WTC11 (cell line): ENCODE measurements at regions not wholly inside any gene's neighbourhood (a gene's known extent, or its start where the extent isn't known, plus 50 kb on each side); places are given as distances from the start of the nearest gene placed in this dataset.

ENCODE experiments used
- ATAC-seq: fragments of 200-7000 bp; cut with Tn5 transposase; 2 replicates; pipeline ENCODE4 v1.10.0; 2021; ENCODE audit warnings: mild to moderate bottlenecking, moderate library complexity
- CTCF ChIA-PET: fragments of 300-600 bp; sonication (Branson Sonifier 250); formaldehyde crosslinking; loops from one replicate; lab custom pipeline; 2021; ENCODE audit warnings: antibody characterized with exemption; lab: Charles Lee
- POLR2A ChIA-PET: fragments of 350-600 bp; sonication (Branson Sonifier 250); formaldehyde crosslinking; loops from one replicate; lab custom pipeline; 2021; ENCODE audit warnings: antibody characterized with exemption; lab: Charles Lee
- DNase-seq: peaks from one replicate; pipeline ENCODE4 v3.0.0; 2021; ENCODE audit warnings: low spot score
- H3K27ac Mint-ChIP-seq: 2 replicates; pipeline ENCODE4 v1.8.0; 2021; ENCODE audit warnings: mixed read lengths
- H3K27me3 Mint-ChIP-seq: 2 replicates; pipeline ENCODE4 v1.8.0; 2021; ENCODE audit warnings: low read depth, mild to moderate bottlenecking, moderate library complexity, mixed read lengths
- H3K36me3 Mint-ChIP-seq: 2 replicates; pipeline ENCODE4 v1.8.0; 2021; ENCODE audit warnings: mixed read lengths
- H3K4me1 Mint-ChIP-seq: 2 replicates; pipeline ENCODE4 v1.8.0; 2022; ENCODE audit warnings: mixed read lengths
- H3K4me3 Mint-ChIP-seq: 2 replicates; pipeline ENCODE4 v1.8.0; 2021; ENCODE audit warnings: mild to moderate bottlenecking, moderate library complexity, mixed read lengths
- H3K9me3 Mint-ChIP-seq: 2 replicates; pipeline ENCODE4 v1.8.0; 2021; ENCODE audit warnings: mixed read lengths
- MYBL2 ChIP-seq: sonication (generic); formaldehyde crosslinking; IDR thresholded peaks from 2 replicates; pipeline ENCODE4 v1.8.1; 2023; ENCODE audit warnings: mild to moderate bottlenecking, moderate library complexity, missing genetic modification reagents
- NR3C1 ChIP-seq: sonication (generic); formaldehyde crosslinking; conservative IDR thresholded peaks from 2 replicates; pipeline ENCODE4 v1.8.1; 2023; ENCODE audit warnings: low read depth, mild to moderate bottlenecking, missing genetic modification reagents
- PRRX2 ChIP-seq: fragments of 250-450 bp; sonication (Bioruptor Pico); IDR thresholded peaks from 2 replicates; pipeline ENCODE4 v1.8.0; 2021; ENCODE audit warnings: mild to moderate bottlenecking
- SMAD4 ChIP-seq: sonication (generic); formaldehyde crosslinking; IDR thresholded peaks from 2 replicates; pipeline ENCODE4 v1.8.0; 2022; ENCODE audit warnings: mild to moderate bottlenecking, missing genetic modification reagents
- TEAD1 ChIP-seq: sonication (generic); formaldehyde crosslinking; IDR thresholded peaks from 2 replicates; pipeline ENCODE4 v1.8.0; 2022; ENCODE audit warnings: mild to moderate bottlenecking, missing genetic modification reagents
- TP53 ChIP-seq: sonication (generic); formaldehyde crosslinking; IDR thresholded peaks from 2 replicates; pipeline ENCODE4 v1.8.1; 2023; ENCODE audit warnings: mild to moderate bottlenecking, missing genetic modification reagents
- ZNF232 ChIP-seq: sonication (generic); formaldehyde crosslinking; IDR thresholded peaks from 2 replicates; pipeline ENCODE4 v1.8.0; 2022; ENCODE audit warnings: mild to moderate bottlenecking, missing genetic modification reagents
- ZNF317 ChIP-seq: sonication (generic); formaldehyde crosslinking; IDR thresholded peaks from 2 replicates; pipeline ENCODE4 v1.8.1; 2023; ENCODE audit warnings: low read depth, mild to moderate bottlenecking, moderate library complexity, missing genetic modification reagents, borderline replicate concordance
- ZNF416 ChIP-seq: fragments of 250-450 bp; sonication (Bioruptor Pico); IDR thresholded peaks from 2 replicates; pipeline ENCODE4 v1.9.0; 2021; ENCODE audit warnings: mild to moderate bottlenecking, inconsistent platforms
- TF ChIP-seq, protein P1 (sequence below): sonication (generic); formaldehyde crosslinking; IDR thresholded peaks from 2 replicates; pipeline ENCODE4 v1.8.0; 2023; ENCODE audit warnings: missing genetic modification reagents
- TF ChIP-seq, protein P2 (sequence below): sonication (generic); formaldehyde crosslinking; IDR thresholded peaks from 2 replicates; pipeline ENCODE4 v1.8.0; 2022; ENCODE audit warnings: mild to moderate bottlenecking, missing genetic modification reagents
- TF ChIP-seq, protein P3 (sequence below): sonication (generic); formaldehyde crosslinking; conservative IDR thresholded peaks from 2 replicates; pipeline ENCODE4 v1.8.1; 2023; ENCODE audit warnings: mild to moderate bottlenecking, low read depth, missing genetic modification reagents, moderate library complexity
- TF ChIP-seq, protein P4 (sequence below): fragments of 200-600 bp; IDR thresholded peaks from 2 replicates; pipeline ENCODE4 v1.8.0; 2022; ENCODE audit warnings: antibody characterized with exemption
- TF ChIP-seq, protein P5 (sequence below): sonication (generic); formaldehyde crosslinking; IDR thresholded peaks from 2 replicates; pipeline ENCODE4 v1.8.1; 2023; ENCODE audit warnings: mild to moderate bottlenecking, missing genetic modification reagents
- TF ChIP-seq, protein P6 (sequence below): fragments of 250-450 bp; sonication (Bioruptor Pico); IDR thresholded peaks from 2 replicates; pipeline ENCODE4 v1.9.0; 2021; ENCODE audit warnings: moderate library complexity, mild to moderate bottlenecking, inconsistent platforms, borderline replicate concordance
- TF ChIP-seq, protein P7 (sequence below): sonication (generic); formaldehyde crosslinking; IDR thresholded peaks from 2 replicates; pipeline ENCODE4 v1.8.1; 2023; ENCODE audit warnings: mild to moderate bottlenecking, missing genetic modification reagents, moderate library complexity
- TF ChIP-seq, protein P8 (sequence below): sonication (generic); formaldehyde crosslinking; conservative IDR thresholded peaks from 2 replicates; pipeline ENCODE4 v1.8.1; 2022; ENCODE audit warnings: mild to moderate bottlenecking, missing genetic modification reagents
- TF ChIP-seq, protein P9 (sequence below): fragments of 250-450 bp; sonication (Bioruptor Pico); conservative IDR thresholded peaks from 2 replicates; pipeline ENCODE4 v1.9.0; 2021; ENCODE audit warnings: mild to moderate bottlenecking

DNA sequence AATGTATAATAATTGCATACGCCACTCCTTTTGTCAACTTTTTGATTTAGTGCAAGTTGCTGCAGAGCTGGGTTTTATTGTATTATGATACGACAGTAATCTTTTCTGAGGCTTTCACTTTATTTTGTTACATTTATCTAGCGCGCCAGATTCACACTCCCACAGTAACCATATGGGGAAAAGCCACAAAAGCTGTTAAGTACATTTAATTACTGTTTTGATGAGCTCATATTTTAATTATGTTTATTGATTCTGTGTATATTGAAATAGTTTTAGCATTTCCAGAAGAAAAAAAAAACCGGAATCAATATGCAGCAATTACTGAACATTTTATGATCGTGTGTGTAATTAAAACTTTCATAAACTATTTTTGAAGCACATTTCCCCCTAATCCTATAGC lies 118.5 kb downstream of the RAB11FIP2 start:
- peaks cover 12% of the 10 kb centered on the region for H3K9me3 Mint-ChIP-seq
- TF ChIP-seq ZNF232 (CRISPR knock-in tag) (no peak), TP53 (no peak), SMAD4 (no peak), ZNF317 (no peak), MYBL2 (CRISPR knock-in tag) (no peak)
- TF ChIP-seq, protein P1, sequence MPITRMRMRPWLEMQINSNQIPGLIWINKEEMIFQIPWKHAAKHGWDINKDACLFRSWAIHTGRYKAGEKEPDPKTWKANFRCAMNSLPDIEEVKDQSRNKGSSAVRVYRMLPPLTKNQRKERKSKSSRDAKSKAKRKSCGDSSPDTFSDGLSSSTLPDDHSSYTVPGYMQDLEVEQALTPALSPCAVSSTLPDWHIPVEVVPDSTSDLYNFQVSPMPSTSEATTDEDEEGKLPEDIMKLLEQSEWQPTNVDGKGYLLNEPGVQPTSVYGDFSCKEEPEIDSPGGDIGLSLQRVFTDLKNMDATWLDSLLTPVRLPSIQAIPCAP (CRISPR knock-in tag): no peak
- TF ChIP-seq, protein P2, sequence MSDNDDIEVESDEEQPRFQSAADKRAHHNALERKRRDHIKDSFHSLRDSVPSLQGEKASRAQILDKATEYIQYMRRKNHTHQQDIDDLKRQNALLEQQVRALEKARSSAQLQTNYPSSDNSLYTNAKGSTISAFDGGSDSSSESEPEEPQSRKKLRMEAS (CRISPR knock-in tag): no peak
- TF ChIP-seq, protein P3, sequence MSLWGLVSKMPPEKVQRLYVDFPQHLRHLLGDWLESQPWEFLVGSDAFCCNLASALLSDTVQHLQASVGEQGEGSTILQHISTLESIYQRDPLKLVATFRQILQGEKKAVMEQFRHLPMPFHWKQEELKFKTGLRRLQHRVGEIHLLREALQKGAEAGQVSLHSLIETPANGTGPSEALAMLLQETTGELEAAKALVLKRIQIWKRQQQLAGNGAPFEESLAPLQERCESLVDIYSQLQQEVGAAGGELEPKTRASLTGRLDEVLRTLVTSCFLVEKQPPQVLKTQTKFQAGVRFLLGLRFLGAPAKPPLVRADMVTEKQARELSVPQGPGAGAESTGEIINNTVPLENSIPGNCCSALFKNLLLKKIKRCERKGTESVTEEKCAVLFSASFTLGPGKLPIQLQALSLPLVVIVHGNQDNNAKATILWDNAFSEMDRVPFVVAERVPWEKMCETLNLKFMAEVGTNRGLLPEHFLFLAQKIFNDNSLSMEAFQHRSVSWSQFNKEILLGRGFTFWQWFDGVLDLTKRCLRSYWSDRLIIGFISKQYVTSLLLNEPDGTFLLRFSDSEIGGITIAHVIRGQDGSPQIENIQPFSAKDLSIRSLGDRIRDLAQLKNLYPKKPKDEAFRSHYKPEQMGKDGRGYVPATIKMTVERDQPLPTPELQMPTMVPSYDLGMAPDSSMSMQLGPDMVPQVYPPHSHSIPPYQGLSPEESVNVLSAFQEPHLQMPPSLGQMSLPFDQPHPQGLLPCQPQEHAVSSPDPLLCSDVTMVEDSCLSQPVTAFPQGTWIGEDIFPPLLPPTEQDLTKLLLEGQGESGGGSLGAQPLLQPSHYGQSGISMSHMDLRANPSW (CRISPR knock-in tag): no peak
- TF ChIP-seq, protein P4, sequence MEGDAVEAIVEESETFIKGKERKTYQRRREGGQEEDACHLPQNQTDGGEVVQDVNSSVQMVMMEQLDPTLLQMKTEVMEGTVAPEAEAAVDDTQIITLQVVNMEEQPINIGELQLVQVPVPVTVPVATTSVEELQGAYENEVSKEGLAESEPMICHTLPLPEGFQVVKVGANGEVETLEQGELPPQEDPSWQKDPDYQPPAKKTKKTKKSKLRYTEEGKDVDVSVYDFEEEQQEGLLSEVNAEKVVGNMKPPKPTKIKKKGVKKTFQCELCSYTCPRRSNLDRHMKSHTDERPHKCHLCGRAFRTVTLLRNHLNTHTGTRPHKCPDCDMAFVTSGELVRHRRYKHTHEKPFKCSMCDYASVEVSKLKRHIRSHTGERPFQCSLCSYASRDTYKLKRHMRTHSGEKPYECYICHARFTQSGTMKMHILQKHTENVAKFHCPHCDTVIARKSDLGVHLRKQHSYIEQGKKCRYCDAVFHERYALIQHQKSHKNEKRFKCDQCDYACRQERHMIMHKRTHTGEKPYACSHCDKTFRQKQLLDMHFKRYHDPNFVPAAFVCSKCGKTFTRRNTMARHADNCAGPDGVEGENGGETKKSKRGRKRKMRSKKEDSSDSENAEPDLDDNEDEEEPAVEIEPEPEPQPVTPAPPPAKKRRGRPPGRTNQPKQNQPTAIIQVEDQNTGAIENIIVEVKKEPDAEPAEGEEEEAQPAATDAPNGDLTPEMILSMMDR: no peak
- TF ChIP-seq, protein P5, sequence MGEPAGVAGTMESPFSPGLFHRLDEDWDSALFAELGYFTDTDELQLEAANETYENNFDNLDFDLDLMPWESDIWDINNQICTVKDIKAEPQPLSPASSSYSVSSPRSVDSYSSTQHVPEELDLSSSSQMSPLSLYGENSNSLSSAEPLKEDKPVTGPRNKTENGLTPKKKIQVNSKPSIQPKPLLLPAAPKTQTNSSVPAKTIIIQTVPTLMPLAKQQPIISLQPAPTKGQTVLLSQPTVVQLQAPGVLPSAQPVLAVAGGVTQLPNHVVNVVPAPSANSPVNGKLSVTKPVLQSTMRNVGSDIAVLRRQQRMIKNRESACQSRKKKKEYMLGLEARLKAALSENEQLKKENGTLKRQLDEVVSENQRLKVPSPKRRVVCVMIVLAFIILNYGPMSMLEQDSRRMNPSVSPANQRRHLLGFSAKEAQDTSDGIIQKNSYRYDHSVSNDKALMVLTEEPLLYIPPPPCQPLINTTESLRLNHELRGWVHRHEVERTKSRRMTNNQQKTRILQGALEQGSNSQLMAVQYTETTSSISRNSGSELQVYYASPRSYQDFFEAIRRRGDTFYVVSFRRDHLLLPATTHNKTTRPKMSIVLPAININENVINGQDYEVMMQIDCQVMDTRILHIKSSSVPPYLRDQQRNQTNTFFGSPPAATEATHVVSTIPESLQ (CRISPR knock-in tag): no peak
- TF ChIP-seq, protein P6, sequence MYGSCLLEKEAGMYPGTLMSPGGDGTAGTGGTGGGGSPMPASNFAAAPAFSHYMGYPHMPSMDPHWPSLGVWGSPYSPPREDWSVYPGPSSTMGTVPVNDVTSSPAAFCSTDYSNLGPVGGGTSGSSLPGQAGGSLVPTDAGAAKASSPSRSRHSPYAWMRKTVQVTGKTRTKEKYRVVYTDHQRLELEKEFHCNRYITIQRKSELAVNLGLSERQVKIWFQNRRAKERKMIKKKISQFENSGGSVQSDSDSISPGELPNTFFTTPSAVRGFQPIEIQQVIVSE (CRISPR knock-in tag): no peak
- TF ChIP-seq, protein P7, sequence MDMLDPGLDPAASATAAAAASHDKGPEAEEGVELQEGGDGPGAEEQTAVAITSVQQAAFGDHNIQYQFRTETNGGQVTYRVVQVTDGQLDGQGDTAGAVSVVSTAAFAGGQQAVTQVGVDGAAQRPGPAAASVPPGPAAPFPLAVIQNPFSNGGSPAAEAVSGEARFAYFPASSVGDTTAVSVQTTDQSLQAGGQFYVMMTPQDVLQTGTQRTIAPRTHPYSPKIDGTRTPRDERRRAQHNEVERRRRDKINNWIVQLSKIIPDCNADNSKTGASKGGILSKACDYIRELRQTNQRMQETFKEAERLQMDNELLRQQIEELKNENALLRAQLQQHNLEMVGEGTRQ (CRISPR knock-in tag): no peak
- CTCF ChIA-PET: no interaction called here
- peaks cover 4% of the 10 kb centered on the region for H3K36me3 Mint-ChIP-seq
- no peak overlapping the region for H3K27ac Mint-ChIP-seq
- POLR2A ChIA-PET: no interaction called here
- peaks cover 28% of the 10 kb centered on the region for H3K4me1 Mint-ChIP-seq
- DNase-seq (no peak), ATAC-seq (no peak)
- H3K27me3 Mint-ChIP-seq: no peaks in the 10 kb centered on the region
- no peak overlapping the region for H3K4me3 Mint-ChIP-seq

DNA sequence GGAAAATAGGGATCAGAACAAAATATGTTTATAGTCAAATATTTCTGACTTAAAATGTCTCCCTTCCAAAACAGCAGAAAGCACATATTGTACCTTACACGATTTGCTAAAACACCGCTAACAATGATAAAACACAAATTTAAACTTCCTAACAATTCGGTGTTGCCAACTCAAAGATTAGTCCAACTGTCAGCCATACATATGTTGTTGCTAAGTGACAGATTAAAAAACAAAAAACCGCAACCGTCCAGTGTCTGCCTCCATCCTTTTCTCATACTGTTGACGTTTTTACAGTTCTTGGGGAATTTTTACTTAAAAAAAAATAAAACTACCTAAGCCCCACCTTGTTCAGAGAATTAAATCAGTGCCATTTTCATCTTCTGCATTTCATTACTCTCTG lies 118.0 kb downstream of the RAB11FIP2 start:
- POLR2A ChIA-PET: no interaction called here
- H3K9me3 Mint-ChIP-seq: peaks cover 12% of the 10 kb centered on the region
- CTCF ChIA-PET: interaction anchor here (1.3 kb wide), 1 partner anchor 432 kb away, joined by 3 read pairs; no protein-coding TSS in a partner anchor
- TF ChIP-seq, protein P8, sequence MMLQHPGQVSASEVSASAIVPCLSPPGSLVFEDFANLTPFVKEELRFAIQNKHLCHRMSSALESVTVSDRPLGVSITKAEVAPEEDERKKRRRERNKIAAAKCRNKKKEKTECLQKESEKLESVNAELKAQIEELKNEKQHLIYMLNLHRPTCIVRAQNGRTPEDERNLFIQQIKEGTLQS (CRISPR knock-in tag): no peak
- no peak for TF ChIP-seq ZNF317
- no peak for TF ChIP-seq PRRX2 (CRISPR knock-in tag)
- TF ChIP-seq TP53: no peak
- TF ChIP-seq, protein P4: no peak
- TF ChIP-seq, protein P9, sequence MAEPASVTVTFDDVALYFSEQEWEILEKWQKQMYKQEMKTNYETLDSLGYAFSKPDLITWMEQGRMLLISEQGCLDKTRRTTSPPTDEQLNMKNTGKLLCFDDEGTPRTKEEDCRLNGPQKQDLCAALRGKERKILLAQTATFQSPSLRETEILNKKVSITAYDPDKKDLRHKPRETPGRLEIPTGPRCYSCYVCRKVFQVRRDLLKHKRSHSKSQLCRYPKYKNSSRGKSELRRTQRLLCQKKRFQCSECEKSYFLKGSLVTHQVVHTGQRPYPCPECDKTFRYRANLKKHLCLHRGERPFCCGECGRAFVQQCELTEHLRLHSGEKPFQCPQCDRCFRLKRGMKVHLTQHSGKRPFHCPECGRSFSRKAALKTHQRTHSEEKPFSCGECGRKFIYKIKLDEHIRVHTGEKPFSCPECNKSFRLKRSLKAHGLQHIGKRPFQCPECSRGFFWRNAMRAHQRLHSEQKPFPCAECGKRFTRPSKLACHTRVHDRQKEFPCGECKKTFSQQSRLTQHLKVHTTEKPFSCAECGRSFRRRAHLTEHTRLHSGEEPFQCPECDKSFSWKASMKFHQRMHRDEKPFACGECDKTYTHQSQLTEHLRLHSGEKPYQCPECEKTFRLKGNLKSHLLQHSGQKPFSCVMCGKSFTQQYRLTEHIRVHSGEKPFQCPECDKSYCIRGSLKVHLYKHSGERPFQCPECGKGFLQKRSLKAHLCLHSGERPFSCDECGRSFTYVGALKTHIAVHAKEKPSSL (CRISPR knock-in tag): no peak
- TF ChIP-seq NR3C1 (CRISPR knock-in tag): no peak
- TF ChIP-seq ZNF416 (CRISPR knock-in tag): no peak
- TF ChIP-seq, protein P7 (CRISPR knock-in tag): no peak
- TF ChIP-seq TEAD1 (CRISPR knock-in tag): no peak

More for the DNA sequence above, 118.0 kb downstream of the RAB11FIP2 start:
- ATAC-seq (no peak), DNase-seq (no peak)
- H3K27ac Mint-ChIP-seq: no peak overlapping the region
- peaks cover 28% of the 10 kb centered on the region for H3K4me1 Mint-ChIP-seq
- no peaks in the 10 kb centered on the region for H3K27me3 Mint-ChIP-seq
- no peak overlapping the region for H3K4me3 Mint-ChIP-seq
- peaks cover 4% of the 10 kb centered on the region for H3K36me3 Mint-ChIP-seq
